ENCODE measurements at regions not wholly inside any gene's neighbourhood (a gene's known extent, or its start where the extent isn't known, plus 50 kb on each side); places are given as distances from the start of the nearest gene placed in this dataset.

DNA sequence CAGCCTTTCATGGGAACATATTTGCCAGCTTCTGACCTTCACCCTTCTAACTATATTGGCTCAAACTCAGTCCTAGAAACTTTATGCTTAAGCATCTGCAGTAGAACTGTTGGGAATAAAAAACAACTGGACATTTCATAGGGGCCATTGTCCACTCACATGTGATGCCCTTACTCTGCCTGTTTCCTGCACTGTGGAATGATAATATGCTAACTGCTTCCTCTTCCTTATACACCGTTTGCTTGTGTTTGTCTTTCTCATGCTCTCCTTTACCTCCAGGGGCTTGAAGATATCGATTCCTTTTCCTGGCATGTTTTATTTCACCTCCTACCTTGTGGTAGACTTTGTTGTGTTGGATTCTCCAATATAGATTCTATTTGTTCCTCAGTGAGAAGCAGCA, 333.0 kb upstream of the DDI1 start:
- DNase-seq (ENCODE audit: insufficient read length, low spot score, missing footprints), result no peak
- TF ChIP-seq, protein P1, sequence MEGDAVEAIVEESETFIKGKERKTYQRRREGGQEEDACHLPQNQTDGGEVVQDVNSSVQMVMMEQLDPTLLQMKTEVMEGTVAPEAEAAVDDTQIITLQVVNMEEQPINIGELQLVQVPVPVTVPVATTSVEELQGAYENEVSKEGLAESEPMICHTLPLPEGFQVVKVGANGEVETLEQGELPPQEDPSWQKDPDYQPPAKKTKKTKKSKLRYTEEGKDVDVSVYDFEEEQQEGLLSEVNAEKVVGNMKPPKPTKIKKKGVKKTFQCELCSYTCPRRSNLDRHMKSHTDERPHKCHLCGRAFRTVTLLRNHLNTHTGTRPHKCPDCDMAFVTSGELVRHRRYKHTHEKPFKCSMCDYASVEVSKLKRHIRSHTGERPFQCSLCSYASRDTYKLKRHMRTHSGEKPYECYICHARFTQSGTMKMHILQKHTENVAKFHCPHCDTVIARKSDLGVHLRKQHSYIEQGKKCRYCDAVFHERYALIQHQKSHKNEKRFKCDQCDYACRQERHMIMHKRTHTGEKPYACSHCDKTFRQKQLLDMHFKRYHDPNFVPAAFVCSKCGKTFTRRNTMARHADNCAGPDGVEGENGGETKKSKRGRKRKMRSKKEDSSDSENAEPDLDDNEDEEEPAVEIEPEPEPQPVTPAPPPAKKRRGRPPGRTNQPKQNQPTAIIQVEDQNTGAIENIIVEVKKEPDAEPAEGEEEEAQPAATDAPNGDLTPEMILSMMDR (IDR thresholded peaks at IDR 0.05; ENCODE audit: extremely low read depth, low read depth, low read length), result no peak

DNA sequence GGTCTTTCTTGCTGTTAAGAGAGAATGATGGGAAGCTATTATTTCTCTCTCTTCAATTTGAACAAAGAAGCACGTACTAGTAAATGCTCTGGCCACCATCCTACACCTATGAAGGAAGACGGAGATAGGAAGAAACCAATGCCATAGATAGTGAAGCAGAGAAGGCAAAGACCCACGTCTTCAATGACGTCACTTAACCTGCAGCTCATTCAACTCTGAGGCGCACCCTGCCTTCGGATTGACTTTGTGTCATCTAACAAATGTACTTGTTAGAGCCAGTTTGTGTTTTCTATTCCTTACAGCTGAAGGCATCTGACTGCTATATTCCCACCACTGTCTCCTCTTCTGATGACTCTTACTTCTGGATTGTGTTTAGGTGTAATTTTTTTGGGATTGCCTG, 332.5 kb upstream of the DDI1 start:
- H3K9me3 ChIP-seq (ENCODE audit: low read depth, low read length), result no peaks in the 10 kb centered on the region
- H3K4me2 ChIP-seq (ENCODE audit: insufficient read depth, low read length), result no peak overlapping the region
- TF ChIP-seq, protein P1 (IDR thresholded peaks at IDR 0.05; ENCODE audit: extremely low read depth, low read depth, low read length), result no peak

More for the DNA sequence above, 333.0 kb upstream of the DDI1 start:
- Histone ChIP-seq H2AFZ (ENCODE audit: low read length) (peak overlapping the region; percentile 33), H3K9me3 (ENCODE audit: low read depth, low read length) (no peaks in the 10 kb centered on the region), H3K79me2 (ENCODE audit: insufficient read depth, low read length) (no peaks in the 10 kb centered on the region), H4K20me1 (ENCODE audit: insufficient read depth, low read length) (no peaks in the 10 kb centered on the region), H3K27me3 (ENCODE audit: insufficient read depth, low read length) (no peaks in the 10 kb centered on the region), H3K27ac (ENCODE audit: low read depth, low read length) (no peak overlapping the region), H3K4me3 (ENCODE audit: insufficient read depth, low read length) (no peak overlapping the region), H3K36me3 (ENCODE audit: insufficient read depth, low read length) (no peaks in the 10 kb centered on the region), H3K4me2 (ENCODE audit: insufficient read depth, low read length) (no peak overlapping the region), H3K4me1 (ENCODE audit: insufficient read depth, low read length) (peaks cover 16% of the 10 kb centered on the region)

DNA sequence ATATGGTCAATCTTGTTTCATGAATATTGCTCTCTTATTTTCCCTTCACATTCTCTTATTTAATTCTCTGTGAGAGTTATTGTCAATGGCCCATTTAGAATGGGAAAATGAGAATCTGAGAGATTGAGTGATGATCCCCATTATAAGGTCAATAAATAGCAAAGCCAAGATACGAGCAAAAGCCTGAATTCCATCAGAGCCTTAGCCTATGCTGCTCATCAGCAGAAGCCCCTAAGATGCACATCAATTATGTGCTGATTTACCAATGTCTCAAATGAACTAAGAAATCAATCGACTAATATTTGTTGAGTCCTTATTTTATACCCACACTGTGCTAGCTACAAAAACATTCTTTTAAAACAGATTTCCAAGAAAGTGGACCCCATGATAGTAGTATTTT, 330.8 kb upstream of the DDI1 start:
- H3K36me3 ChIP-seq (ENCODE audit: insufficient read depth, low read length), result no peaks in the 10 kb centered on the region
- no peak overlapping the region for H3K4me2 ChIP-seq (ENCODE audit: insufficient read depth, low read length)
- no peak overlapping the region for H2AFZ ChIP-seq (ENCODE audit: low read length)
- peaks cover 9% of the 10 kb centered on the region for H3K4me1 ChIP-seq (ENCODE audit: insufficient read depth, low read length)
- H4K20me1 ChIP-seq (ENCODE audit: insufficient read depth, low read length), result no peaks in the 10 kb centered on the region
- H3K27ac ChIP-seq (ENCODE audit: low read depth, low read length), result no peak overlapping the region
- H3K9me3 ChIP-seq (ENCODE audit: low read depth, low read length), result no peaks in the 10 kb centered on the region
- no peaks in the 10 kb centered on the region for H3K79me2 ChIP-seq (ENCODE audit: insufficient read depth, low read length)
- no peak for DNase-seq (ENCODE audit: insufficient read length, low spot score, missing footprints)
- no peak overlapping the region for H3K4me3 ChIP-seq (ENCODE audit: insufficient read depth, low read length)
- TF ChIP-seq, protein P1 (IDR thresholded peaks at IDR 0.05; ENCODE audit: extremely low read depth, low read depth, low read length), result no peak
- no peaks in the 10 kb centered on the region for H3K27me3 ChIP-seq (ENCODE audit: insufficient read depth, low read length)

More for the DNA sequence above, 332.5 kb upstream of the DDI1 start:
- Histone ChIP-seq H4K20me1 (ENCODE audit: insufficient read depth, low read length) (no peaks in the 10 kb centered on the region), H3K36me3 (ENCODE audit: insufficient read depth, low read length) (no peaks in the 10 kb centered on the region), H3K27ac (ENCODE audit: low read depth, low read length) (no peak overlapping the region), H2AFZ (ENCODE audit: low read length) (no peak overlapping the region), H3K4me1 (ENCODE audit: insufficient read depth, low read length) (peaks cover 16% of the 10 kb centered on the region), H3K4me3 (ENCODE audit: insufficient read depth, low read length) (no peak overlapping the region), H3K27me3 (ENCODE audit: insufficient read depth, low read length) (no peaks in the 10 kb centered on the region), H3K79me2 (ENCODE audit: insufficient read depth, low read length) (no peaks in the 10 kb centered on the region)
- DNase-seq (ENCODE audit: insufficient read length, low spot score, missing footprints), result no peak

DNA sequence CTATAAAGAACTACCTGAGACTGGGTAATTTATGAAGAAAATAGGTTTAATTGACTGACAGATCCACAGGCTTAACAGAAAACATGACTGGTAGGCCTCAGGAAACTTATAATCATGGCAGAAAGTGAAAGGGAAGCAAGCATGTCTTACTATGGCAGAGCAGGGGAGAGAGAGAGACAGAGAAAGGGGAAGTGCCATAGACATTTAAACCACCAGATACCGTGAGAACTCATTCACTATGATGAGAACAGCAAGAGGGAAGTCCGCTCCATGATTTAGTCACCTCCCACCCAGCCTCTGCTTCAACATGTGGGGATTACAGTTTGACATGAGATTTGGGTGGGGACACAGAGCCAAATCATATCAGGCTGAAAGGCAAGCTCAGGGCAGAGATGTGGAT, 327.1 kb upstream of the DDI1 start:
- no peaks in the 10 kb centered on the region for H3K79me2 ChIP-seq (ENCODE audit: insufficient read depth, low read length)
- H3K9me3 ChIP-seq (ENCODE audit: low read depth, low read length), result no peaks in the 10 kb centered on the region
- no peak overlapping the region for H3K4me2 ChIP-seq (ENCODE audit: insufficient read depth, low read length)
- no peaks in the 10 kb centered on the region for H3K36me3 ChIP-seq (ENCODE audit: insufficient read depth, low read length)
- peaks cover 9% of the 10 kb centered on the region for H3K4me1 ChIP-seq (ENCODE audit: insufficient read depth, low read length)
- no peak for DNase-seq (ENCODE audit: insufficient read length, low spot score, missing footprints)
- TF ChIP-seq, protein P1 (IDR thresholded peaks at IDR 0.05; ENCODE audit: extremely low read depth, low read depth, low read length), result no peak
- no peak overlapping the region for H3K4me3 ChIP-seq (ENCODE audit: insufficient read depth, low read length)
- no peak overlapping the region for H2AFZ ChIP-seq (ENCODE audit: low read length)
- H4K20me1 ChIP-seq (ENCODE audit: insufficient read depth, low read length), result no peaks in the 10 kb centered on the region
- no peak overlapping the region for H3K27ac ChIP-seq (ENCODE audit: low read depth, low read length)
- H3K27me3 ChIP-seq (ENCODE audit: insufficient read depth, low read length), result no peaks in the 10 kb centered on the region
